ENCODE measurements at regions not wholly inside any gene's neighbourhood (a gene's known extent, or its start where the extent isn't known, plus 50 kb on each side); places are given as distances from the start of the nearest gene placed in this dataset.

DNA sequence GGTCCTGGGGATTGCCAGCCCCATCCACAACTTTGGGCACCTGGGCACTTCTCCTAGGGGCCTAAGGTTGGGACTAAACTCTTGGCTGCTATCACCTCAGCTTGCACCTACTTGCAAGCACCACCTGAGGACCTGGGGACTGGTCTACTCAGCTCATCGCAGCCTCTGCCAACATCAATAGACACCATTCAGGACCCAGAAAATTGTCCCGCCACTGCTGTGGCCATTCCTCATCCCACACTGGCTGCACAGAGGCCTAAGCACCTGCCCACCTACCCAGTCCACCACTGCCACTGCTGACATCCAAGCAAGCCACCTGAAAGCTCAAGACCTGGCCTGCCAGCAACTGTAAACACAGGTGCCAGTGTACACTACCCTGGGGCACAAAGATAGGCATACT is 234.1 kb downstream of the STK31 start:
- TF ChIP-seq CTCF (IDR thresholded peaks at IDR 0.05) (no peak), POLR2A (IDR thresholded peaks at IDR 0.05) (no peak)

Measured in lower leg skin (tissue), 3 donors.